ENCODE measurements at regions not wholly inside any gene's neighbourhood (a gene's known extent, or its start where the extent isn't known, plus 50 kb on each side); places are given as distances from the start of the nearest gene placed in this dataset.

DNA sequence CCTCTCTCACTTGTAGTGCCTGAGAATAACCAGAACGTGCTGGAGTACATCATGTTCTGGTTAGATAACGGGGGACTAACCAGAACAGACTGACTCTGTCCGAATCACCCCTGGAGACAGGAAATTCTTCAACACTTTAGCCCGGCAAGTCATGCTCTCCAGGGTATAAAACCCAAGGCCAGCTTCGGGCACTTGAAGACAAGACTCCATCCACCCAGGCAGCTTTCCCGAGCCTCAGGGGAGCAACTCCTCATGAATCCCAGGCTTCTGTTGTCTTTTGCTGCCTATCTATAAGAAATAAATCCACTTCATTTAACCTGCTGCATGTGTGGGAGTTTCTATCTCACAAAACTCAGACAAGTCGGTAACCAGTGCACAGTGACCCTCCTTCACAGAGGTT lies 99.6 kb downstream of the KCNF1 start:
- DNase-seq (ENCODE audit: low read depth): no peak
- no peak overlapping the region for H3K4me3 ChIP-seq (ENCODE audit: low read depth, low read length)
- TF ChIP-seq, protein P1, sequence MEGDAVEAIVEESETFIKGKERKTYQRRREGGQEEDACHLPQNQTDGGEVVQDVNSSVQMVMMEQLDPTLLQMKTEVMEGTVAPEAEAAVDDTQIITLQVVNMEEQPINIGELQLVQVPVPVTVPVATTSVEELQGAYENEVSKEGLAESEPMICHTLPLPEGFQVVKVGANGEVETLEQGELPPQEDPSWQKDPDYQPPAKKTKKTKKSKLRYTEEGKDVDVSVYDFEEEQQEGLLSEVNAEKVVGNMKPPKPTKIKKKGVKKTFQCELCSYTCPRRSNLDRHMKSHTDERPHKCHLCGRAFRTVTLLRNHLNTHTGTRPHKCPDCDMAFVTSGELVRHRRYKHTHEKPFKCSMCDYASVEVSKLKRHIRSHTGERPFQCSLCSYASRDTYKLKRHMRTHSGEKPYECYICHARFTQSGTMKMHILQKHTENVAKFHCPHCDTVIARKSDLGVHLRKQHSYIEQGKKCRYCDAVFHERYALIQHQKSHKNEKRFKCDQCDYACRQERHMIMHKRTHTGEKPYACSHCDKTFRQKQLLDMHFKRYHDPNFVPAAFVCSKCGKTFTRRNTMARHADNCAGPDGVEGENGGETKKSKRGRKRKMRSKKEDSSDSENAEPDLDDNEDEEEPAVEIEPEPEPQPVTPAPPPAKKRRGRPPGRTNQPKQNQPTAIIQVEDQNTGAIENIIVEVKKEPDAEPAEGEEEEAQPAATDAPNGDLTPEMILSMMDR (IDR thresholded peaks at IDR 0.05; ENCODE audit: low read depth, low read length, missing control alignments): no peak

DNA sequence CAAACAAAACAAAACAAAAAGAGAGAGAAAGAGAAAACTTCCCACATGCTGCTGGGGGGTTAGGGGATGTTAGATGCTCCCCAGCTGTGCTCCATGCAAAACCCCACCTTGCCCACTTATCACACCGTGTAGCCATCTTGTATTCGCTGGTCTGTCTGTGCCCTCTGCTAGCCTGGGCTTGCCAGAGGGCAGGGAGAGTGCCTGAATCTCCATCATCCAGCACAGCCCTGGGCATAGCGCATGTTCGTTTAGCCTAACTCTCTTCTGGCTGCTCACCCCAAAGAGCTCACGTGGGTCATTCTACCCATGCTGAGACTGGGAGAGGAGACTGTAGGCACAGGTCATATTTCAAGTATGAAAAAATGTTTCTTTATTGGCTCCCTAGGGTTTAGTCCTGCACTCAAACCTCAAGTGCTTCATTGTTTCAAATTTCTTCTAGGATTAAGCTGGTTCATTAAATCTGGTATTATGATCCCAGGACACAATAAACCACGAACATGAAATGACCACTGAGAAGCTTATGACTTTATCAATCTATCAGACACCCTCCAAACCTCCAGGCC lies 100.5 kb downstream of the KCNF1 start:
- TF ChIP-seq, protein P1 (IDR thresholded peaks at IDR 0.05; ENCODE audit: low read depth, low read length, missing control alignments): no peak
- no peak overlapping the region for H3K4me3 ChIP-seq (ENCODE audit: low read depth, low read length)
- DNase-seq (ENCODE audit: low read depth): no peak

DNA sequence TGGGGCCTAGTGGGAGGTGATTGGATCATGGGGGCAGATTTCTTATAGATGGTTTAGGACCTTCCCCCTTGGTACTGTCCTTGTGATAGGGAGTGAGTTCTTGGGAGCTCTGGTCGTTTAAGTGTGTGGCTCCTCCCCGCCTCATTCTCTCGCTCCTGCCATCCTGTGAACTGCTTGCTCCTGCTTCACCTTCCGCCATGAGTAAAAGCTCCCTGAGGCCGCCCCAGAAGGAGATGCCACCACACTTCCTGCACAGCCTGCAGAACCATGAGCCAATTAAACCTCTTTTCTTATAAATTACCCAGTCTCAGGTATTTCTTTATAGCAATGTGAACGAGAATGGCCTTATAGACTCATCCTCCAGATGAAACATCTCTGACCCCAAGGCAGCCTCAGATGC lies 101.5 kb downstream of the KCNF1 start:
- TF ChIP-seq, protein P1 (IDR thresholded peaks at IDR 0.05; ENCODE audit: low read depth, low read length, missing control alignments): no peak
- H3K4me3 ChIP-seq (ENCODE audit: low read depth, low read length): no peak overlapping the region
- no peak for DNase-seq (ENCODE audit: low read depth)

DNA sequence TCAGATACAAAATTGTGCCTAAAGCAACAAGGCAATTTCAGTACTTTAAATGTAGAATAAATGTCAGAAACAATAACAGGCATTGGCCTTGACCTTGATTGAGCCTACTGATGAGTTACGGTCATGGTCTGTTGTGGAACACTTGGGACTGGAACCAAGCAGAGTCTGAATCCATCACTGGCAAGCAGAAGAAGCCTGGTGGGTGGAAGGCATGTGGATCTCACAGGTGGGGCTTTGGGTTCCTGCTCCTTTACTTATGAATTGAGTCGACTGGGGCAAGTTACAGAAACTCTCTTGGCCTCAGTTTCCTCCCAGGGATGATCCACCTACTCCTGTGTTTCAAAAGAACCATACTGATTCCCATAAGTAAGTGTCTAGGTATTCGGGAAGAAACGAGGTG lies 102.3 kb downstream of the KCNF1 start:
- DNase-seq (ENCODE audit: low read depth): no peak
- TF ChIP-seq, protein P1 (IDR thresholded peaks at IDR 0.05; ENCODE audit: low read depth, low read length, missing control alignments): no peak
- no peak overlapping the region for H3K4me3 ChIP-seq (ENCODE audit: low read depth, low read length)

DNA sequence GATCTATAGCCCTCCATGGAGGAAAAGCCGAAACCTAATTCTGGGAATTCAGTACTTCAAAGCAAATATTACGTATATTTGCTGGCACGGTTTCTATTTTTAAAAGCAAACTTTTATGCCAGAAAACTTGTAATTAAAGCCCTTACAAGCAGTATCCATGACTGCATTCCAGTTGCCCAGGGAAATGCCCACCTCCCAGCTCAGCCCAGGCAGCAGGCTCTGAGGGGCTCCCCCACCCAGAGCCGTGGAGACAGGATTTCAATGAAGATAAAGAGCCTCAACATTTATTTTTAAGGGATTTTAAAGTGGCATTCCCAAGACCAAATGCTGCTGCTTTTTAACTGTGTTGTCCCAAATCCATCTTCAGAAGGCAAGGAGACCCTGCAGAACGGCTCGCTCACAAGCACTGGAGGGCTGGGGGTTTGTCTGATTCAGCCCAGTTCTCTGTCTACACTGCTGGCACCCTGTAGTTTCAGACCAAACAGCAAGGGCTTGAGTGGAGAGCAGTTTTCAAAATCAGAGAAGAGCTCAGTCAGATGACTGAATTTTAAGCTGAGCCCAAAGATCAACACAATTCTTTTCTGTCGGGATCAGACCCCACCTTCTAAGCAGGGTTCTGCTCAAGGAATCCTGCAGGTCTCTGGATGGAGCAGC lies 105.1 kb downstream of the KCNF1 start:
- H3K4me3 ChIP-seq (ENCODE audit: low read depth, low read length): no peak overlapping the region
- TF ChIP-seq, protein P1 (IDR thresholded peaks at IDR 0.05; ENCODE audit: low read depth, low read length, missing control alignments): no peak
- no peak for DNase-seq (ENCODE audit: low read depth)

DNA sequence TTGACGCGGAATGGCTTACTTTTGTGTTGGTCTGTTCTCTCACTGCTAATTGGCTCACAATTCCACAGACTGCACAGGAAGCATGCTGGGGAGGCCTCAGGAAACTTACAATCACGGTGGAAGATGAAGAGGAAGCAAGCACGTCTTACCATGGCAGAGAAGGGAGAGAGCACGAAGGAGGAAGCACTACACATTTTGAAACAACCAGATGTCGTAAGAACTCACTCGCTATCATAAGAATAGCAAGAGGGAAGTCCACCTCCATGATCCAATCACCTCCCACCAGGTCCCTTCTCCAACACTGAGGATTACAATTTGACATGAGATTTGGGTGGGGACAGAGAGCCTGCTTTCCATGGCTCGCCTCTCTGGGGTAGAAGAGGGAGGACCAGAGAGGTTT lies 106.2 kb downstream of the KCNF1 start:
- no peak for DNase-seq (ENCODE audit: low read depth)
- H3K4me3 ChIP-seq (ENCODE audit: low read depth, low read length): no peak overlapping the region
- TF ChIP-seq, protein P1 (IDR thresholded peaks at IDR 0.05; ENCODE audit: low read depth, low read length, missing control alignments): no peak

DNA sequence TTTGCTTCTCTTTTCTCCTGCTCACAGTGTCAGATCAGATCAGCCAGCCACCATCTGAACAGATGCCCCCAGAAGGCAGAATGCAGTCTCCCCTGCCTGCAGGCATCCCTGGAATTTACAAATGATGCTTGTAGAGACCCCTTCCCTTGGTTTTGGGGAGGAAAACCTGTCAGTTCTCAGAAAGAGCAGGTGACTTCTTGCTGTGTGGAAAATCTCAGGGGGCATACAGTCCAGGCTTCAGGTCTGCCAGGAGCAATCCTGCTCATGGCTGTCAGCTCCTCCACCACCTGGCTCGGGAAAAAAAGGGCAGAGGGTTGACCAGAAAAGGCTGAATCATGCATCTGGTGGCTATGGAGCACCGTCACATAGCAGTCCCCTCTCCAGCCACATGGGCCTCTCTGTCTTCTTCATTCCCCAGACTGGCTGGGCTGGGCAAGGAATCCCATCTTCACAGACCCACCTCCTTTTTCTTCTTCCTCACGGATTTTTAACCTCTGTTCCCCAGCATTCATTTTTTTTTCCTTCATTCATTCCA lies 107.0 kb downstream of the KCNF1 start:
- no peak overlapping the region for H3K4me3 ChIP-seq (ENCODE audit: low read depth, low read length)
- DNase-seq (ENCODE audit: low read depth): no peak
- TF ChIP-seq, protein P1 (IDR thresholded peaks at IDR 0.05; ENCODE audit: low read depth, low read length, missing control alignments): no peak
